HCT116 (cell line): ENCODE measurements at regions not wholly inside any gene's neighbourhood (a gene's known extent, or its start where the extent isn't known, plus 50 kb on each side); places are given as distances from the start of the nearest gene placed in this dataset.

Source experiments
- ATAC-seq: fragments of 200-7000 bp; cut with Tn5 transposase; 2 replicates; pipeline ENCODE4 v1.9.1; 2020; ENCODE audit warnings: mild to moderate bottlenecking, moderate library complexity
- BruUV-seq: library from RNA; stranded (reverse); fragments of 400-500 nt; replicated peaks from 2 replicates; lab custom pipeline; 2021; lab: Mats Ljungman, UMichigan
- CTCF ChIA-PET: fragments of 300-600 bp; sonication (Branson Sonifier 250); formaldehyde crosslinking; loops from one replicate; lab custom pipeline; 2021; ENCODE audit warnings: antibody characterized with exemption; lab: Charles Lee
- POLR2A ChIA-PET: fragments of 300-600, 350-600 bp; sonication (Branson Sonifier 250); formaldehyde crosslinking; loops from one replicate; lab custom pipeline; 2021; ENCODE audit warnings: antibody characterized with exemption; lab: Charles Lee
- RAD21 ChIA-PET, 2 experiments: fragments of 300-600 bp; sonication (Branson Sonifier 250); formaldehyde crosslinking; loops; one replicate each; lab custom pipeline; 2023; ENCODE audit warnings: low total read pairs in 2 of 2; ENCODE audit not compliant: uncharacterized antibody in 2 of 2, unreplicated experiment in 2 of 2, low non-redundant PET in 1 of 2; lab: Charles Lee
- DNase-seq: peaks from one replicate; pipeline ENCODE4 v3.0.0-alpha.2; 2010; ENCODE audit warnings: low read depth, low spot score
- H2AFZ ChIP-seq: fragments of 200-600 bp; shearing (Covaris generic), sonication (generic); 2 replicates; pipeline ENCODE4 v1.6.1; 2017; ENCODE audit warnings: low read depth, mixed run types, mixed read lengths, antibody characterized with exemption, low read length; ENCODE audit not compliant: poor library complexity, severe bottlenecking
- H3K27ac ChIP-seq: 2 replicates; pipeline ENCODE4 v1.5.1; 2012; ENCODE audit warnings: low read depth, low read length
- H3K27me3 ChIP-seq: fragments of 200-600 bp; sonication (generic); 2 replicates; pipeline ENCODE4 v1.6.1; 2016; ENCODE audit warnings: mixed run types, low read length, mixed read lengths; ENCODE audit not compliant: insufficient read depth
- H3K36me3 ChIP-seq, 2 experiments: fragments of 200-500 bp in 1 of 2; fragments of 200-600 bp in 1 of 2; sonication (Bioruptor generic) in 1 of 2; sonication (generic) in 1 of 2; 2 replicates each; pipeline versions ENCODE4 v1.5.1 to v1.6.1; 2014 to 2016; ENCODE audit warnings: low read length in 2 of 2, inconsistent platforms in 1 of 2, mixed read lengths in 1 of 2, mixed run types in 1 of 2; ENCODE audit not compliant: insufficient read depth in 2 of 2, control insufficient read depth in 1 of 2
- H3K4me1 ChIP-seq, 2 experiments: fragments of 200-600 bp in 1 of 2; sonication (generic) in 1 of 2; 2 replicates each; pipeline versions ENCODE4 v1.5.1 to v1.6.1; 2012 to 2017; ENCODE audit warnings: low read length in 2 of 2, inconsistent platforms in 1 of 2, mild to moderate bottlenecking in 1 of 2, mixed read lengths in 1 of 2, mixed run types in 1 of 2, moderate library complexity in 1 of 2; ENCODE audit not compliant: insufficient read depth in 2 of 2, control insufficient read depth in 1 of 2
- H3K4me2 ChIP-seq: fragments of 200-600 bp; sonication (generic); 2 replicates; pipeline ENCODE4 v1.6.1; 2017; ENCODE audit warnings: mixed run types, low read length, mixed read lengths
- H3K4me3 ChIP-seq, 2 experiments: fragments of 200-600 bp in 1 of 2; sonication (generic) in 1 of 2; replicated peaks in 1 of 2; 2 replicates each; pipeline ENCODE4 v1.5.1; 2011 to 2016; ENCODE audit warnings: low read length in 2 of 2, control low read depth in 1 of 2, low read depth in 1 of 2, mild to moderate bottlenecking in 1 of 2, mixed read lengths in 1 of 2, mixed run types in 1 of 2
- H3K79me2 ChIP-seq: fragments of 200-600 bp; sonication (generic); 2 replicates; pipeline ENCODE4 v1.6.1; 2017; ENCODE audit warnings: mild to moderate bottlenecking, mixed run types, low read length, moderate library complexity, mixed read lengths; ENCODE audit not compliant: insufficient read depth
- H3K9ac ChIP-seq: fragments of 200-600 bp; sonication (generic); 2 replicates; pipeline ENCODE4 v1.6.1; 2016; ENCODE audit warnings: low read length, mixed read lengths
- H3K9me2 ChIP-seq: fragments of 200-600 bp; sonication (generic), shearing (Covaris generic); 2 replicates; pipeline ENCODE4 v1.6.1; 2017; ENCODE audit warnings: mixed run types, mild to moderate bottlenecking, moderate library complexity; ENCODE audit not compliant: insufficient read depth
- H3K9me3 ChIP-seq, 2 experiments: fragments of 200-500 bp in 1 of 2; fragments of 200-600 bp in 1 of 2; sonication (Bioruptor generic) in 1 of 2; sonication (generic) in 1 of 2; 2 replicates each; pipeline ENCODE4 v1.6.1; 2014 to 2017; ENCODE audit warnings: low read length in 2 of 2, mixed read lengths in 2 of 2, inconsistent platforms in 1 of 2, low read depth in 1 of 2, mild to moderate bottlenecking in 1 of 2, mixed run types in 1 of 2, moderate library complexity in 1 of 2; ENCODE audit not compliant: control insufficient read depth in 1 of 2, insufficient read depth in 1 of 2
- H4K20me1 ChIP-seq: fragments of 200-600 bp; sonication (generic), shearing (Covaris generic); 2 replicates; pipeline ENCODE4 v1.6.1; 2017; ENCODE audit warnings: mixed run types, mild to moderate bottlenecking, moderate library complexity; ENCODE audit not compliant: insufficient read depth
- CBX3 ChIP-seq: IDR thresholded peaks from 2 replicates; pipeline ENCODE4 v1.6.1; 2012; ENCODE audit warnings: low read depth
- CEBPB ChIP-seq: IDR thresholded peaks from 2 replicates; pipeline ENCODE4 v1.6.1; 2012; ENCODE audit warnings: low read depth
- CTCF ChIP-seq, 3 experiments: fragments of 200-600 bp in 1 of 3; sonication (generic) in 1 of 3; IDR thresholded peaks in 2 of 3; conservative IDR thresholded peaks in 1 of 3; 2 replicates each; pipeline ENCODE4 v1.5.1; 2012 to 2017; ENCODE audit warnings: low read depth in 2 of 3, low read length in 2 of 3, antibody characterized with exemption in 1 of 3, borderline replicate concordance in 1 of 3, control low read depth in 1 of 3, mild to moderate bottlenecking in 1 of 3, mixed read lengths in 1 of 3, mixed run types in 1 of 3, moderate library complexity in 1 of 3; ENCODE audit not compliant: insufficient read depth in 1 of 3
- FOSL1 ChIP-seq: IDR thresholded peaks from 2 replicates; pipeline ENCODE4 v1.6.1; 2012; ENCODE audit warnings: low read depth
- POLR2A ChIP-seq: IDR thresholded peaks from 2 replicates; pipeline ENCODE4 v1.7.0; 2011; ENCODE audit warnings: borderline replicate concordance; ENCODE audit not compliant: insufficient read depth, insufficient read length; ENCODE audit errors: extremely low read depth
- POLR2AphosphoS5 ChIP-seq: IDR thresholded peaks from 2 replicates; pipeline ENCODE4 v1.6.1; 2011; ENCODE audit warnings: mild to moderate bottlenecking, low read depth, low read length, moderate library complexity
- RAD21 ChIP-seq: IDR thresholded peaks from 2 replicates; pipeline ENCODE4 v1.6.1; 2012; ENCODE audit warnings: low read depth, mild to moderate bottlenecking
- REST ChIP-seq: IDR thresholded peaks from 2 replicates; pipeline ENCODE4 v1.6.1; 2012; ENCODE audit warnings: low read depth
- SP1 ChIP-seq: IDR thresholded peaks from 2 replicates; pipeline ENCODE4 v1.6.1; 2012; ENCODE audit warnings: low read depth
- SRF ChIP-seq: IDR thresholded peaks from 2 replicates; pipeline ENCODE4 v1.6.1; 2012; ENCODE audit warnings: low read depth
- ZNF274 ChIP-seq: fragments of 200-500 bp; sonication (Bioruptor generic); IDR thresholded peaks from 2 replicates; pipeline ENCODE4 v1.6.1; 2014; ENCODE audit warnings: mild to moderate bottlenecking, low read depth, low read length, inconsistent platforms
- intact Hi-C: fragments of 100-400 bp; cut with micrococcal nuclease; formaldehyde crosslinking; loops from 2 replicates; pipeline ENCODE4 v1.10.0; 2022

DNA sequence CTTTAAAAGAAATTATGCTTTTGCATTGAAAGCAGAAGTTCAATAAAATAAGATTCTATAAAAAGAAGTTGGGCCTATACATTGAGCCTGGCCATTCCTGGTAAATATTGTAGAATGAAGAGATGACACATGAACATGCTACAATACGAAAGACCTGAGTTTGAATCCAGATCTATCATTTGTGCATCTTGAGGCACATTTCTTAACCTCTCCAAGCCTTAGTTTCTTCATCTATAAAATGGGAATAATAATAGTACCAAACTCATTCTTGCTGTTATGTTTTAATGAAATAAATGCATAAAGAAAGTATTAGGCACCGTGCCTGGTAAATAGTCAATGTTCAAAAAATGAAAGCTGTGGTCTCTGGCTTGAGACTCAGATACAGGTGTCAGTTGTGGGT, 76.9 kb upstream of the PHACTR2 start:
- no peaks in the 10 kb centered on the region for H4K20me1 ChIP-seq
- no peak for DNase-seq
- TF ChIP-seq REST (no peak), POLR2A (no peak), SP1 (no peak), SRF (no peak)
- TF ChIP-seq, all 23 proteins: peak for 0
- intact Hi-C loops = no loop called here
- no peak overlapping the region for H3K4me2 ChIP-seq
- no peaks in the 10 kb centered on the region for H3K36me3 ChIP-seq
- H3K4me3 ChIP-seq = no peak overlapping the region
- H3K4me1 ChIP-seq = no peaks in the 10 kb centered on the region
- ChIA-PET CTCF (no interaction called here), POLR2A (no interaction called here), RAD21 (no interaction called here)
- no peaks in the 10 kb centered on the region for H3K9me2 ChIP-seq
- H3K9ac ChIP-seq = no peak overlapping the region
- H2AFZ ChIP-seq = no peak overlapping the region
- no peaks in the 10 kb centered on the region for H3K9me3 ChIP-seq
- no peaks in the 10 kb centered on the region for H3K27me3 ChIP-seq
- BruUV-seq = no TSS peak
- H3K27ac ChIP-seq = no peak overlapping the region
- H3K79me2 ChIP-seq = no peaks in the 10 kb centered on the region
- no peak for ATAC-seq

GRCh38 chr6:143598466-143599080, 79.2 kb upstream of the PHACTR2 start:
- ChIA-PET POLR2A (no interaction called here), CTCF (interaction anchor here (1.4 kb wide), 1 partner anchor 342 kb away, joined by 3 read pairs; no protein-coding TSS in a partner anchor), RAD21 (no interaction called here)
- H3K36me3 ChIP-seq = no peaks in the 10 kb centered on the region
- no peak overlapping the region for H3K4me2 ChIP-seq
- BruUV-seq = no TSS peak
- H3K79me2 ChIP-seq = no peaks in the 10 kb centered on the region
- H3K9me2 ChIP-seq = no peaks in the 10 kb centered on the region
- H3K9ac ChIP-seq = no peak overlapping the region
- H2AFZ ChIP-seq = no peak overlapping the region
- intact Hi-C loops = no loop called here
- no peaks in the 10 kb centered on the region for H3K9me3 ChIP-seq
- no peaks in the 10 kb centered on the region for H3K27me3 ChIP-seq
- H4K20me1 ChIP-seq = no peaks in the 10 kb centered on the region
- H3K4me3 ChIP-seq = no peak overlapping the region
- no peak overlapping the region for H3K27ac ChIP-seq
- DNase-seq (no peak), ATAC-seq (no peak)
- no peaks in the 10 kb centered on the region for H3K4me1 ChIP-seq
- TF ChIP-seq CEBPB (no peak), ZNF274 (no peak), POLR2A (no peak), CTCF (IDR thresholded peaks at IDR 0.05 in 2 of 3, conservative IDR thresholded peaks at IDR 0.05 in 1 of 3; ENCODE audit: borderline replicate concordance in 1 of 3, insufficient read depth in 1 of 3, low read depth in 2 of 3, low read length in 2 of 3) (no peak), FOSL1 (no peak), RAD21 (no peak), REST (no peak), CBX3 (no peak), POLR2AphosphoS5 (no peak)
